HEK293 (cell line): ENCODE measurements at regions not wholly inside any gene's neighbourhood (a gene's known extent, or its start where the extent isn't known, plus 50 kb on each side); places are given as distances from the start of the nearest gene placed in this dataset.

Experiments
- CTCF ChIA-PET: fragments of 350-600 bp; formaldehyde crosslinking; extraction: SDS; loops from one replicate; lab custom pipeline; 2021; ENCODE audit warnings: antibody characterized with exemption; lab: Yijun Ruan, JAX
- POLR2A ChIA-PET: fragments of 300-600 bp; formaldehyde crosslinking; extraction: SDS; loops from one replicate; lab custom pipeline; 2020; ENCODE audit warnings: antibody characterized with exemption, inconsistent platforms; lab: Yijun Ruan, JAX
- H3K27ac ChIP-seq: fragments of 200-500 bp; sonication (Bioruptor generic); 2 replicates; pipeline ENCODE4 v1.5.1; 2014; ENCODE audit warnings: low read depth, low read length, control low read depth, inconsistent platforms; ENCODE audit errors: extremely low read depth
- H3K36me3 ChIP-seq, 2 experiments: fragments of 200-500 bp in 1 of 2; sonication (Bioruptor generic) in 1 of 2; 1 replicate in 1 of 2; 2 replicates in 1 of 2; pipeline ENCODE4 v1.5.1; 2014 to 2017; ENCODE audit warnings: inconsistent platforms in 2 of 2, low read length in 2 of 2; ENCODE audit not compliant: control insufficient read depth in 2 of 2, insufficient read depth in 1 of 2
- H3K4me1 ChIP-seq: fragments of 200-500 bp; sonication (Bioruptor generic); 2 replicates; pipeline ENCODE4 v1.5.1; 2014; ENCODE audit warnings: mild to moderate bottlenecking, low read length, inconsistent platforms; ENCODE audit not compliant: control insufficient read depth, insufficient read depth
- H3K4me3 ChIP-seq: 2 replicates; pipeline ENCODE4 v1.5.1; 2011; ENCODE audit warnings: low read depth, mild to moderate bottlenecking, control low read depth, low read length, moderate library complexity
- H3K9me3 ChIP-seq: fragments of 200-500 bp; sonication (Bioruptor generic); 2 replicates; pipeline ENCODE4 v1.5.1; 2014; ENCODE audit warnings: low read depth, low read length, inconsistent platforms; ENCODE audit not compliant: control insufficient read depth, insufficient read depth
- SP7 ChIP-seq: fragments of 450-650 bp; formaldehyde crosslinking; IDR thresholded peaks from 2 replicates; pipeline ENCODE4 v1.5.1; 2016; ENCODE audit warnings: missing biosample characterization, missing genetic modification characterization
- TRIM28 ChIP-seq: IDR thresholded peaks from 2 replicates; pipeline ENCODE4 v1.6.1; 2011; ENCODE audit warnings: low read length, control low read depth, borderline replicate concordance
- ZFHX2 ChIP-seq: fragments of 450-650 bp; formaldehyde crosslinking; conservative IDR thresholded peaks from 2 replicates; pipeline ENCODE4 v1.5.1; 2016; ENCODE audit warnings: missing biosample characterization, missing genetic modification characterization
- ZNF175 ChIP-seq: fragments of 450-650 bp; formaldehyde crosslinking; IDR thresholded peaks from 2 replicates; pipeline ENCODE4 v1.5.1; 2016; ENCODE audit warnings: missing biosample characterization, missing genetic modification characterization
- ZNF2 ChIP-seq: fragments of 450-650 bp; formaldehyde crosslinking; IDR thresholded peaks from 2 replicates; pipeline ENCODE4 v1.5.1; 2016; ENCODE audit warnings: missing biosample characterization, missing genetic modification characterization
- ZNF366 ChIP-seq: fragments of 450-650 bp; formaldehyde crosslinking; conservative IDR thresholded peaks from 2 replicates; pipeline ENCODE4 v1.5.1; 2016; ENCODE audit warnings: missing biosample characterization, missing genetic modification characterization
- ZNF501 ChIP-seq: fragments of 450-650 bp; formaldehyde crosslinking; IDR thresholded peaks from 2 replicates; pipeline ENCODE4 v1.5.1; 2016; ENCODE audit warnings: missing biosample characterization, missing genetic modification characterization
- ZNF521 ChIP-seq: fragments of 450-650 bp; formaldehyde crosslinking; IDR thresholded peaks from 2 replicates; pipeline ENCODE4 v1.5.1; 2017; ENCODE audit warnings: missing biosample characterization, mild to moderate bottlenecking, missing genetic modification characterization
- ZNF558 ChIP-seq: fragments of 450-650 bp; formaldehyde crosslinking; IDR thresholded peaks from 2 replicates; pipeline ENCODE4 v1.5.1; 2016; ENCODE audit warnings: missing biosample characterization, missing genetic modification characterization
- ZNF658 ChIP-seq: fragments of 450-650 bp; formaldehyde crosslinking; IDR thresholded peaks from 2 replicates; pipeline ENCODE4; 2016; ENCODE audit warnings: missing biosample characterization, missing genetic modification characterization
- ZNF76 ChIP-seq: fragments of 450-650 bp; formaldehyde crosslinking; IDR thresholded peaks from 2 replicates; pipeline ENCODE4; 2016; ENCODE audit warnings: low read depth, missing biosample characterization, missing genetic modification characterization, borderline replicate concordance
- TF ChIP-seq, protein P1 (sequence below): fragments of 450-650 bp; formaldehyde crosslinking; IDR thresholded peaks from 2 replicates; pipeline ENCODE4 v1.5.1; 2017; ENCODE audit warnings: missing biosample characterization, missing genetic modification characterization
- TF ChIP-seq, protein P2 (sequence below): fragments of 450-650 bp; formaldehyde crosslinking; IDR thresholded peaks from 2 replicates; pipeline ENCODE4 v1.5.1; 2016; ENCODE audit warnings: missing biosample characterization, missing genetic modification characterization
- TF ChIP-seq, protein P3 (sequence below): fragments of 450-650 bp; formaldehyde crosslinking; IDR thresholded peaks from 2 replicates; pipeline ENCODE4 v1.5.1; 2016; ENCODE audit warnings: missing biosample characterization, missing genetic modification characterization, borderline replicate concordance

- TF ChIP-seq, protein P1, sequence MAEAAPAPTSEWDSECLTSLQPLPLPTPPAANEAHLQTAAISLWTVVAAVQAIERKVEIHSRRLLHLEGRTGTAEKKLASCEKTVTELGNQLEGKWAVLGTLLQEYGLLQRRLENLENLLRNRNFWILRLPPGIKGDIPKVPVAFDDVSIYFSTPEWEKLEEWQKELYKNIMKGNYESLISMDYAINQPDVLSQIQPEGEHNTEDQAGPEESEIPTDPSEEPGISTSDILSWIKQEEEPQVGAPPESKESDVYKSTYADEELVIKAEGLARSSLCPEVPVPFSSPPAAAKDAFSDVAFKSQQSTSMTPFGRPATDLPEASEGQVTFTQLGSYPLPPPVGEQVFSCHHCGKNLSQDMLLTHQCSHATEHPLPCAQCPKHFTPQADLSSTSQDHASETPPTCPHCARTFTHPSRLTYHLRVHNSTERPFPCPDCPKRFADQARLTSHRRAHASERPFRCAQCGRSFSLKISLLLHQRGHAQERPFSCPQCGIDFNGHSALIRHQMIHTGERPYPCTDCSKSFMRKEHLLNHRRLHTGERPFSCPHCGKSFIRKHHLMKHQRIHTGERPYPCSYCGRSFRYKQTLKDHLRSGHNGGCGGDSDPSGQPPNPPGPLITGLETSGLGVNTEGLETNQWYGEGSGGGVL (tag by site-specific recombination), result no peak
- no peak for TF ChIP-seq ZFHX2 (tag by site-specific recombination)
- TF ChIP-seq, protein P2, sequence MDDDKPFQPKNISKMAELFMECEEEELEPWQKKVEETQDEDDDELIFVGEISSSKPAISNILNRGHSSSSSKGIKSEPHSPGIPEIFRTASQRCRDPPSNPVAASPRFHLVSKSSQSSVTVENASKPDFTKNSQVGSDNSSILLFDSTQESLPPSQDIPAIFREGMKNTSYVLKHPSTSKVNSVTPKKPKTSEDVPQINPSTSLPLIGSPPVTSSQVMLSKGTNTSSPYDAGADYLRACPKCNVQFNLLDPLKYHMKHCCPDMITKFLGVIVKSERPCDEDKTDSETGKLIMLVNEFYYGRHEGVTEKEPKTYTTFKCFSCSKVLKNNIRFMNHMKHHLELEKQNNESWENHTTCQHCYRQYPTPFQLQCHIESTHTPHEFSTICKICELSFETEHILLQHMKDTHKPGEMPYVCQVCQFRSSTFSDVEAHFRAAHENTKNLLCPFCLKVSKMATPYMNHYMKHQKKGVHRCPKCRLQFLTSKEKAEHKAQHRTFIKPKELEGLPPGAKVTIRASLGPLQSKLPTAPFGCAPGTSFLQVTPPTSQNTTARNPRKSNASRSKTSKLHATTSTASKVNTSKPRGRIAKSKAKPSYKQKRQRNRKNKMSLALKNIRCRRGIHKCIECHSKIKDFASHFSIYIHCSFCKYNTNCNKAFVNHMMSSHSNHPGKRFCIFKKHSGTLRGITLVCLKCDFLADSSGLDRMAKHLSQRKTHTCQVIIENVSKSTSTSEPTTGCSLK (tag by site-specific recombination), result no peak
- TF ChIP-seq ZNF558, result no peak
- TF ChIP-seq, all 188 proteins: peak for 0
Measured at GRCh38 chr11:116052603-116053547, 548.7 kb upstream of the CADM1 start (continued).

DNA sequence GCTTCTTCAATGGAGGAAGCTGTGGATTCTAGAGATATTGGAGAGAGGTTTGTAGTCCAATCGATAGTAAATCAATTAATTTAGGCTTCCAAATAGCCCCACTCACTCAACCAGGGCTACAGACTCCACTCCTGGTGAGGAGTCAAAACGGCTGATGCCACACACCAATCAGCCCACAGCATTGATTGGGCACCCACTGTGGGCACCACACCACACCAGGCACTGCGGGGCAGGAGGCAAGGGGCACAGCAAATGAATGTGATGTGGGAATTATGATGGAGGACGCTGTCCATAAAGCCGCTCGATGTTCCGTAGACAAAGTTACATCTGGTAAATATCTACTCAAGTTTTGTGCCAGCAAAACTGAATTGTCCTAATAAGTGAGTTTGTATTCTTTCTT is 547.3 kb upstream of the CADM1 start:
- H3K9me3 ChIP-seq, result no peaks in the 10 kb centered on the region
- H3K36me3 ChIP-seq, result no peaks in the 10 kb centered on the region
- TF ChIP-seq ZNF175, result no peak
- no peak for TF ChIP-seq SP7
- TF ChIP-seq ZNF2 (tag by site-specific recombination), result no peak
- no peak for TF ChIP-seq ZNF76 (tag by site-specific recombination)
- no peak for TF ChIP-seq ZNF658 (tag by site-specific recombination)
- TF ChIP-seq ZNF366 (tag by site-specific recombination), result no peak
- no peak for TF ChIP-seq ZNF501
- TF ChIP-seq, protein P3, sequence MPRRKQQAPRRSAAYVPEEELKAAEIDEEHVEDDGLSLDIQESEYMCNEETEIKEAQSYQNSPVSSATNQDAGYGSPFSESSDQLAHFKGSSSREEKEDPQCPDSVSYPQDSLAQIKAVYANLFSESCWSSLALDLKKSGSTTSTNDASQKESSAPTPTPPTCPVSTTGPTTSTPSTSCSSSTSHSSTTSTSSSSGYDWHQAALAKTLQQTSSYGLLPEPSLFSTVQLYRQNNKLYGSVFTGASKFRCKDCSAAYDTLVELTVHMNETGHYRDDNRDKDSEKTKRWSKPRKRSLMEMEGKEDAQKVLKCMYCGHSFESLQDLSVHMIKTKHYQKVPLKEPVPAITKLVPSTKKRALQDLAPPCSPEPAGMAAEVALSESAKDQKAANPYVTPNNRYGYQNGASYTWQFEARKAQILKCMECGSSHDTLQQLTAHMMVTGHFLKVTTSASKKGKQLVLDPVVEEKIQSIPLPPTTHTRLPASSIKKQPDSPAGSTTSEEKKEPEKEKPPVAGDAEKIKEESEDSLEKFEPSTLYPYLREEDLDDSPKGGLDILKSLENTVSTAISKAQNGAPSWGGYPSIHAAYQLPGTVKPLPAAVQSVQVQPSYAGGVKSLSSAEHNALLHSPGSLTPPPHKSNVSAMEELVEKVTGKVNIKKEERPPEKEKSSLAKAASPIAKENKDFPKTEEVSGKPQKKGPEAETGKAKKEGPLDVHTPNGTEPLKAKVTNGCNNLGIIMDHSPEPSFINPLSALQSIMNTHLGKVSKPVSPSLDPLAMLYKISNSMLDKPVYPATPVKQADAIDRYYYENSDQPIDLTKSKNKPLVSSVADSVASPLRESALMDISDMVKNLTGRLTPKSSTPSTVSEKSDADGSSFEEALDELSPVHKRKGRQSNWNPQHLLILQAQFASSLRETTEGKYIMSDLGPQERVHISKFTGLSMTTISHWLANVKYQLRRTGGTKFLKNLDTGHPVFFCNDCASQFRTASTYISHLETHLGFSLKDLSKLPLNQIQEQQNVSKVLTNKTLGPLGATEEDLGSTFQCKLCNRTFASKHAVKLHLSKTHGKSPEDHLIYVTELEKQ (tag by site-specific recombination), result no peak
- TF ChIP-seq, protein P2 (tag by site-specific recombination), result no peak
- TF ChIP-seq, protein P1 (tag by site-specific recombination), result no peak
- TF ChIP-seq ZNF521, result no peak
- no peak for TF ChIP-seq TRIM28
- POLR2A ChIA-PET, result no interaction called here
- no peak overlapping the region for H3K27ac ChIP-seq
- CTCF ChIA-PET, result interaction anchor here (0.6 kb wide), 1 partner anchor 16 kb away, joined by 3 read pairs; no protein-coding TSS in a partner anchor
- no peaks in the 10 kb centered on the region for H3K4me1 ChIP-seq
- H3K4me3 ChIP-seq, result no peak overlapping the region
